CD4-positive, alpha-beta T cell (primary cell): ENCODE measurements at regions not wholly inside any gene's neighbourhood (a gene's known extent, or its start where the extent isn't known, plus 50 kb on each side); places are given as distances from the start of the nearest gene placed in this dataset.

Source experiments
- ATAC-seq: fragments of 200-7000 bp; cut with Tn5 transposase; one replicate; pipeline ENCODE4 v1.10.0; 2022; ENCODE audit warnings: mild to moderate bottlenecking; ENCODE audit not compliant: poor library complexity
- CTCF ChIA-PET: fragments of 350-600 bp; sonication (Branson Sonifier 250); formaldehyde crosslinking; loops from one replicate; lab custom pipeline; 2021; ENCODE audit warnings: antibody characterized with exemption, inconsistent platforms; lab: Charles Lee
- POLR2A ChIA-PET: fragments of 350-600 bp; sonication (Branson Sonifier 250); formaldehyde crosslinking; loops from one replicate; lab custom pipeline; 2021; ENCODE audit warnings: antibody characterized with exemption, inconsistent platforms; lab: Charles Lee
- DNase-seq, 14 experiments: peaks; one replicate each; pipeline ENCODE4 v3.0.0-alpha.2; 2013 to 2020; ENCODE audit warnings: mixed read lengths in 2 of 14
- H3K27ac ChIP-seq, 2 donors: one replicate each; pipeline versions ENCODE4 v1.5.1 to v1.7.0; 2013; ENCODE audit warnings: low read length in 2 of 2, low read depth in 1 of 2, mild to moderate bottlenecking in 1 of 2
- H3K27me3 ChIP-seq, 2 experiments: 1 replicate in 1 of 2; 2 replicates in 1 of 2; pipeline versions ENCODE4 v1.6.1 to v1.7.0; 2013; ENCODE audit warnings: low read length in 2 of 2, control low read depth in 1 of 2, mild to moderate bottlenecking in 1 of 2, moderate library complexity in 1 of 2; ENCODE audit not compliant: insufficient read depth in 2 of 2, control insufficient read depth in 1 of 2
- H3K36me3 ChIP-seq: one replicate; pipeline ENCODE4 v1.6.1; 2013; ENCODE audit warnings: low read length, control low read depth; ENCODE audit not compliant: insufficient read depth
- H3K4me1 ChIP-seq: one replicate; pipeline ENCODE4 v1.6.1; 2013; ENCODE audit warnings: low read length, control low read depth; ENCODE audit not compliant: insufficient read depth
- H3K4me3 ChIP-seq: one replicate; pipeline ENCODE4 v1.5.1; 2013; ENCODE audit warnings: mild to moderate bottlenecking, low read length, moderate library complexity
- H3K9me3 ChIP-seq, 2 experiments: 1 replicate in 1 of 2; 2 replicates in 1 of 2; pipeline versions ENCODE4 v1.6.1 to v1.7.0; 2013; ENCODE audit warnings: low read length in 2 of 2, mild to moderate bottlenecking in 2 of 2, control low read depth in 1 of 2, moderate library complexity in 1 of 2; ENCODE audit not compliant: control insufficient read depth in 1 of 2, insufficient read depth in 1 of 2
- H3K27ac Mint-ChIP-seq: one replicate; pipeline ENCODE4 v1.8.0; 2020; ENCODE audit warnings: mixed read lengths
- H3K27me3 Mint-ChIP-seq: one replicate; pipeline ENCODE4 v1.8.0; 2021; ENCODE audit warnings: mixed read lengths
- H3K36me3 Mint-ChIP-seq: one replicate; pipeline ENCODE4 v1.8.0; 2021; ENCODE audit warnings: low read depth, mixed read lengths
- H3K4me1 Mint-ChIP-seq: one replicate; pipeline ENCODE4 v1.8.0; 2021; ENCODE audit warnings: low read depth, mixed read lengths
- H3K4me3 Mint-ChIP-seq: one replicate; pipeline ENCODE4 v1.8.0; 2020; ENCODE audit warnings: mild to moderate bottlenecking, mixed read lengths
- H3K9me3 Mint-ChIP-seq: one replicate; pipeline ENCODE4 v1.8.0; 2020; ENCODE audit warnings: mixed read lengths
- CTCF ChIP-seq: fragments of 200-600 bp; IDR thresholded peaks from one replicate; pipeline ENCODE4 v1.8.0; 2022; ENCODE audit warnings: antibody characterized with exemption, mild to moderate bottlenecking
- intact Hi-C, 2 experiments: fragments of 100-400 bp; cut with DNase I in 1 of 2; cut with micrococcal nuclease in 1 of 2; formaldehyde crosslinking; loops; one replicate each; pipeline versions ENCODE4 v1.15.1 to v1.9.0; 2023 to 2025; cut with DNase I, micrococcal nuclease

GRCh38 chr3:168709073-168709472 lies 613.3 kb upstream of the GOLIM4 start:
- Histone ChIP-seq H3K27me3 (no peaks in the 10 kb centered on the region), H3K4me3 (no peak overlapping the region), H3K36me3 (no peaks in the 10 kb centered on the region), H3K4me1 (no peaks in the 10 kb centered on the region), H3K9me3 (no peaks in the 10 kb centered on the region), H3K27ac (no peak overlapping the region)
- DNase-seq (no peak), ATAC-seq (no peak)
- TF ChIP-seq CTCF, result no peak
- POLR2A ChIA-PET, result no interaction called here
- Mint-ChIP-seq H3K9me3 (peaks cover 6% of the 10 kb centered on the region), H3K36me3 (no peaks in the 10 kb centered on the region), H3K4me1 (no peaks in the 10 kb centered on the region), H3K27me3 (no peaks in the 10 kb centered on the region), H3K4me3 (no peak overlapping the region), H3K27ac (no peak overlapping the region)
- CTCF ChIA-PET, result no interaction called here
- intact Hi-C loops, result no loop called here

GRCh38 chr3:168707900-168708299 lies 612.2 kb upstream of the GOLIM4 start:
- ChIA-PET CTCF (no interaction called here), POLR2A (no interaction called here)

GRCh38 chr3:168705412-168705811 lies 609.7 kb upstream of the GOLIM4 start:
- no peak overlapping the region for H3K27ac Mint-ChIP-seq
- H3K36me3 ChIP-seq, result no peaks in the 10 kb centered on the region
- intact Hi-C loops, result no loop called here
- no peaks in the 10 kb centered on the region for H3K36me3 Mint-ChIP-seq
- peaks cover 5% of the 10 kb centered on the region for H3K9me3 Mint-ChIP-seq
- no peak overlapping the region for H3K27ac ChIP-seq
- ChIA-PET POLR2A (no interaction called here), CTCF (no interaction called here)
- H3K4me1 ChIP-seq, result no peaks in the 10 kb centered on the region
- no peaks in the 10 kb centered on the region for H3K4me1 Mint-ChIP-seq
- DNase-seq (no peak), ATAC-seq (no peak)
- no peaks in the 10 kb centered on the region for H3K27me3 ChIP-seq
- H3K9me3 ChIP-seq, result no peaks in the 10 kb centered on the region
- no peak overlapping the region for H3K4me3 Mint-ChIP-seq
- H3K27me3 Mint-ChIP-seq, result no peaks in the 10 kb centered on the region
- H3K4me3 ChIP-seq, result no peak overlapping the region
- TF ChIP-seq CTCF, result no peak

More at GRCh38 chr3:168707900-168708299, 612.2 kb upstream of the GOLIM4 start:
- H3K27me3 ChIP-seq, result no peaks in the 10 kb centered on the region
- no peak overlapping the region for H3K4me3 Mint-ChIP-seq
- ATAC-seq, result no peak
- H3K36me3 Mint-ChIP-seq, result no peaks in the 10 kb centered on the region
- intact Hi-C loops, result no loop called here
- no peak overlapping the region for H3K4me3 ChIP-seq
- no peak for DNase-seq
- no peaks in the 10 kb centered on the region for H3K9me3 ChIP-seq
- no peak for TF ChIP-seq CTCF
- no peaks in the 10 kb centered on the region for H3K4me1 Mint-ChIP-seq
- no peaks in the 10 kb centered on the region for H3K27me3 Mint-ChIP-seq
- H3K9me3 Mint-ChIP-seq, result peaks cover 6% of the 10 kb centered on the region
- H3K27ac ChIP-seq, result no peak overlapping the region
- H3K36me3 ChIP-seq, result no peaks in the 10 kb centered on the region
- H3K4me1 ChIP-seq, result no peaks in the 10 kb centered on the region
- H3K27ac Mint-ChIP-seq, result no peak overlapping the region
